ENCODE measurements at regions not wholly inside any gene's neighbourhood (a gene's known extent, or its start where the extent isn't known, plus 50 kb on each side); places are given as distances from the start of the nearest gene placed in this dataset.
"Not testable (repeated sequence)": the region's sequence is repeated elsewhere in the genome, so short reads cannot be mapped to it uniquely, and the experiment has no call there.

GRCh38 chr7:149635561-149636329 lies 137.6 kb downstream of the ZNF467 start:
- no peak for DNase-seq (ENCODE audit: low read depth)
- H3K4me3 ChIP-seq (ENCODE audit: control insufficient read depth, low read depth, low read length): no peak overlapping the region
- TF ChIP-seq CTCF (IDR thresholded peaks at IDR 0.05; ENCODE audit: control insufficient read depth, insufficient read depth, low read depth, low read length, missing control alignments): no peak

GRCh38 chr7:149633976-149634945 lies 136.7 kb upstream of the ZNF746 start:
- no peak for TF ChIP-seq CTCF (IDR thresholded peaks at IDR 0.05; ENCODE audit: control insufficient read depth, insufficient read depth, low read depth, low read length, missing control alignments)
- no peak overlapping the region for H3K4me3 ChIP-seq (ENCODE audit: control insufficient read depth, low read depth, low read length)
- DNase-seq (ENCODE audit: low read depth): no peak

GRCh38 chr7:149628361-149629149 lies 130.9 kb upstream of the ZNF746 start:
- DNase-seq (ENCODE audit: low read depth): not testable (repeated sequence)

GRCh38 chr7:149627911-149628310 lies 130.3 kb upstream of the ZNF746 start:
- no peak for TF ChIP-seq CTCF (IDR thresholded peaks at IDR 0.05; ENCODE audit: control insufficient read depth, insufficient read depth, low read depth, low read length, missing control alignments)
- no peak overlapping the region for H3K4me3 ChIP-seq (ENCODE audit: control insufficient read depth, low read depth, low read length)
- DNase-seq (ENCODE audit: low read depth): no peak

More at GRCh38 chr7:149628361-149629149, 130.9 kb upstream of the ZNF746 start:
- not testable (repeated sequence) for H3K4me3 ChIP-seq (ENCODE audit: control insufficient read depth, low read depth, low read length)

GRCh38 chr7:149626972-149627371 lies 129.4 kb upstream of the ZNF746 start:
- TF ChIP-seq CTCF (IDR thresholded peaks at IDR 0.05; ENCODE audit: control insufficient read depth, insufficient read depth, low read depth, low read length, missing control alignments): no peak
- H3K4me3 ChIP-seq (ENCODE audit: control insufficient read depth, low read depth, low read length): no peak overlapping the region
- no peak for DNase-seq (ENCODE audit: low read depth)

- no peak overlapping the region for H3K4me3 ChIP-seq (ENCODE audit: control insufficient read depth, low read depth, low read length)
- no peak for TF ChIP-seq CTCF (IDR thresholded peaks at IDR 0.05; ENCODE audit: control insufficient read depth, insufficient read depth, low read depth, low read length, missing control alignments)
- DNase-seq (ENCODE audit: low read depth): peak; percentile 67
Measured at GRCh38 chr7:149625947-149626392, 128.4 kb upstream of the ZNF746 start.

Data from AG09309 (cell line).